GM12878 (cell line): ENCODE measurements at regions not wholly inside any gene's neighbourhood (a gene's known extent, or its start where the extent isn't known, plus 50 kb on each side); places are given as distances from the start of the nearest gene placed in this dataset.

Source experiments
- CHD4 ChIP-seq: fragments of 200-600 bp; sonication (generic); IDR thresholded peaks from 2 replicates; pipeline ENCODE4 v1.6.1; 2016; ENCODE audit warnings: mild to moderate bottlenecking
- CREM ChIP-seq: IDR thresholded peaks from 2 replicates; pipeline ENCODE4 v1.6.1; 2014; ENCODE audit warnings: antibody characterized with exemption, low read depth
- EP300 ChIP-seq, 2 experiments: fragments of 150-350 bp in 1 of 2; IDR thresholded peaks; 2 replicates each; pipeline ENCODE4 v1.6.1; 2011 to 2012; ENCODE audit warnings: low read depth in 2 of 2, low read length in 2 of 2, borderline replicate concordance in 1 of 2, improper control_type of control experiment in 1 of 2, inconsistent platforms in 1 of 2; ENCODE audit not compliant: control insufficient read depth in 1 of 2
- EZH2 ChIP-seq: IDR thresholded peaks from 2 replicates; pipeline ENCODE4 v1.6.1; 2012; ENCODE audit warnings: low read depth, mild to moderate bottlenecking, control low read depth, inconsistent platforms, low read length, borderline replicate concordance; ENCODE audit not compliant: control insufficient read depth
- MYC ChIP-seq: IDR thresholded peaks from 2 replicates; pipeline ENCODE4 v1.6.1; 2011; ENCODE audit warnings: mild to moderate bottlenecking, low read length, moderate library complexity, inconsistent platforms; ENCODE audit not compliant: insufficient read depth, insufficient replicate concordance, insufficient read length, severe bottlenecking
- NFYB ChIP-seq: IDR thresholded peaks from 2 replicates; pipeline ENCODE4 v1.6.1; 2011; ENCODE audit warnings: low read depth, mild to moderate bottlenecking, low read length, improper control_type of control experiment, moderate library complexity; ENCODE audit not compliant: insufficient read depth
- RFX5 ChIP-seq: IDR thresholded peaks from 2 replicates; pipeline ENCODE4 v1.6.1; 2011; ENCODE audit warnings: low read depth, low read length, improper control_type of control experiment
- SP1 ChIP-seq: IDR thresholded peaks from one replicate; pipeline ENCODE4 v1.6.1; 2011; ENCODE audit warnings: low read depth, low read length
- SPI1 ChIP-seq: IDR thresholded peaks from 2 replicates; pipeline ENCODE4 v1.6.1; 2011; ENCODE audit warnings: low read depth, mild to moderate bottlenecking, low read length, moderate library complexity, borderline replicate concordance; ENCODE audit not compliant: insufficient read depth
- SUZ12 ChIP-seq: fragments of 200-600 bp; sonication (generic); IDR thresholded peaks from one replicate; pipeline ENCODE4 v1.6.1; 2018; ENCODE audit warnings: antibody characterized with exemption, mild to moderate bottlenecking; ENCODE audit not compliant: unreplicated experiment
- TF ChIP-seq, protein P1 (sequence below), 3 experiments: IDR thresholded peaks in 2 of 3; conservative IDR thresholded peaks in 1 of 3; 2 replicates each; pipeline ENCODE4 v1.5.1; 2011; ENCODE audit warnings: low read depth in 3 of 3, low read length in 3 of 3, mild to moderate bottlenecking in 3 of 3, control low read depth in 2 of 3, moderate library complexity in 2 of 3, inconsistent platforms in 1 of 3, mixed read lengths in 1 of 3; ENCODE audit not compliant: control insufficient read depth in 2 of 3, insufficient read depth in 1 of 3; ENCODE audit errors: extremely low read depth in 1 of 3
- TF ChIP-seq, protein P2 (sequence below): IDR thresholded peaks from 2 replicates; pipeline ENCODE4 v1.6.1; 2012; ENCODE audit warnings: mild to moderate bottlenecking, low read depth, low read length

DNA sequence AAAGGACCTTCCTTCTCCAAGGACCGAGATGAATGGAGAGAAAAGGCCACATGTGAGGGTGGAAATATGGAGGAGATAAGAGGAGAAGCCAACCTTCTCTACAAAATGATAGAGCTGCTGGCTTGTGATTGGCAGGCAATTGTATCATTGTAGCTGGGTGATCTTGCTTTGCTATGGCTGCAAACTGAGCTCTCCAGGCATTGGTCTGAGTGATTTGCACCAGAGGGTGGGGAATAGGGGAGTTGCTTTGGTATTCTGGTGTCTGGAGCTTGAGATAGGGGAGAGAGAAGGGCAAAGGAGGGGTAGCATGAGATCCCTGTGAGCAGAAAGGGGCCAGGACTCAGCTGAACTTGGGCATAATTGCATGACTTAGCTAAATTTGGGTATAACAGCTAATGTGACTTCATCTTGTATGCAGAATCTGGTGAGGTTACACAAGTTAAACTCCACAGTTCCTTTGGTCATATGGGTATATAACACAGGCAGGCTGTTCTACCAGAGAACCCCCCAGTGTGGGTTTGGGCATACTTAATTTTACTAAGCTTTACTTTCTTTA lies 72.0 kb downstream of the FOS start:
- TF ChIP-seq, protein P1, sequence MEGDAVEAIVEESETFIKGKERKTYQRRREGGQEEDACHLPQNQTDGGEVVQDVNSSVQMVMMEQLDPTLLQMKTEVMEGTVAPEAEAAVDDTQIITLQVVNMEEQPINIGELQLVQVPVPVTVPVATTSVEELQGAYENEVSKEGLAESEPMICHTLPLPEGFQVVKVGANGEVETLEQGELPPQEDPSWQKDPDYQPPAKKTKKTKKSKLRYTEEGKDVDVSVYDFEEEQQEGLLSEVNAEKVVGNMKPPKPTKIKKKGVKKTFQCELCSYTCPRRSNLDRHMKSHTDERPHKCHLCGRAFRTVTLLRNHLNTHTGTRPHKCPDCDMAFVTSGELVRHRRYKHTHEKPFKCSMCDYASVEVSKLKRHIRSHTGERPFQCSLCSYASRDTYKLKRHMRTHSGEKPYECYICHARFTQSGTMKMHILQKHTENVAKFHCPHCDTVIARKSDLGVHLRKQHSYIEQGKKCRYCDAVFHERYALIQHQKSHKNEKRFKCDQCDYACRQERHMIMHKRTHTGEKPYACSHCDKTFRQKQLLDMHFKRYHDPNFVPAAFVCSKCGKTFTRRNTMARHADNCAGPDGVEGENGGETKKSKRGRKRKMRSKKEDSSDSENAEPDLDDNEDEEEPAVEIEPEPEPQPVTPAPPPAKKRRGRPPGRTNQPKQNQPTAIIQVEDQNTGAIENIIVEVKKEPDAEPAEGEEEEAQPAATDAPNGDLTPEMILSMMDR (IDR thresholded peaks at IDR 0.05 in 2 of 3, conservative IDR thresholded peaks at IDR 0.05 in 1 of 3; ENCODE audit: control insufficient read depth in 2 of 3, extremely low read depth in 1 of 3, insufficient read depth in 1 of 3, low read depth in 3 of 3, low read length in 3 of 3): no peak
- TF ChIP-seq CHD4: no peak
- no peak for TF ChIP-seq SUZ12
- TF ChIP-seq, protein P2, sequence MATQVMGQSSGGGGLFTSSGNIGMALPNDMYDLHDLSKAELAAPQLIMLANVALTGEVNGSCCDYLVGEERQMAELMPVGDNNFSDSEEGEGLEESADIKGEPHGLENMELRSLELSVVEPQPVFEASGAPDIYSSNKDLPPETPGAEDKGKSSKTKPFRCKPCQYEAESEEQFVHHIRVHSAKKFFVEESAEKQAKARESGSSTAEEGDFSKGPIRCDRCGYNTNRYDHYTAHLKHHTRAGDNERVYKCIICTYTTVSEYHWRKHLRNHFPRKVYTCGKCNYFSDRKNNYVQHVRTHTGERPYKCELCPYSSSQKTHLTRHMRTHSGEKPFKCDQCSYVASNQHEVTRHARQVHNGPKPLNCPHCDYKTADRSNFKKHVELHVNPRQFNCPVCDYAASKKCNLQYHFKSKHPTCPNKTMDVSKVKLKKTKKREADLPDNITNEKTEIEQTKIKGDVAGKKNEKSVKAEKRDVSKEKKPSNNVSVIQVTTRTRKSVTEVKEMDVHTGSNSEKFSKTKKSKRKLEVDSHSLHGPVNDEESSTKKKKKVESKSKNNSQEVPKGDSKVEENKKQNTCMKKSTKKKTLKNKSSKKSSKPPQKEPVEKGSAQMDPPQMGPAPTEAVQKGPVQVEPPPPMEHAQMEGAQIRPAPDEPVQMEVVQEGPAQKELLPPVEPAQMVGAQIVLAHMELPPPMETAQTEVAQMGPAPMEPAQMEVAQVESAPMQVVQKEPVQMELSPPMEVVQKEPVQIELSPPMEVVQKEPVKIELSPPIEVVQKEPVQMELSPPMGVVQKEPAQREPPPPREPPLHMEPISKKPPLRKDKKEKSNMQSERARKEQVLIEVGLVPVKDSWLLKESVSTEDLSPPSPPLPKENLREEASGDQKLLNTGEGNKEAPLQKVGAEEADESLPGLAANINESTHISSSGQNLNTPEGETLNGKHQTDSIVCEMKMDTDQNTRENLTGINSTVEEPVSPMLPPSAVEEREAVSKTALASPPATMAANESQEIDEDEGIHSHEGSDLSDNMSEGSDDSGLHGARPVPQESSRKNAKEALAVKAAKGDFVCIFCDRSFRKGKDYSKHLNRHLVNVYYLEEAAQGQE: no peak
- TF ChIP-seq EZH2: no peak
- no peak for TF ChIP-seq RFX5
- no peak for TF ChIP-seq NFYB
- no peak for TF ChIP-seq SP1
- TF ChIP-seq EP300 (IDR thresholded peaks at IDR 0.05; ENCODE audit: borderline replicate concordance in 1 of 2, control insufficient read depth in 1 of 2, low read depth in 2 of 2, low read length in 2 of 2): no peak
- no peak for TF ChIP-seq SPI1
- TF ChIP-seq CREM: no peak
- no peak for TF ChIP-seq MYC
